A673 (cell line): ENCODE measurements at regions not wholly inside any gene's neighbourhood (a gene's known extent, or its start where the extent isn't known, plus 50 kb on each side); places are given as distances from the start of the nearest gene placed in this dataset.

ENCODE experiments used
- EZH2 ChIP-seq: fragments of 200-600 bp; sonication (generic); IDR thresholded peaks from 2 replicates; pipeline ENCODE4 v1.6.1; 2017; ENCODE audit warnings: borderline replicate concordance, low read depth, mild to moderate bottlenecking, mixed read lengths, antibody characterized with exemption, low read length; ENCODE audit not compliant: poor library complexity, severe bottlenecking
- TF ChIP-seq, protein P1 (sequence below): fragments of 300-800, 200-600 bp; sonication (generic); conservative IDR thresholded peaks from 2 replicates; pipeline ENCODE4 v1.5.1; 2017; ENCODE audit warnings: low read depth, mild to moderate bottlenecking, antibody characterized with exemption, low read length, moderate library complexity, mixed read lengths

GRCh38 chr6:112667427-112667826 lies 320.3 kb downstream of the RFPL4B start:
- TF ChIP-seq, protein P1, sequence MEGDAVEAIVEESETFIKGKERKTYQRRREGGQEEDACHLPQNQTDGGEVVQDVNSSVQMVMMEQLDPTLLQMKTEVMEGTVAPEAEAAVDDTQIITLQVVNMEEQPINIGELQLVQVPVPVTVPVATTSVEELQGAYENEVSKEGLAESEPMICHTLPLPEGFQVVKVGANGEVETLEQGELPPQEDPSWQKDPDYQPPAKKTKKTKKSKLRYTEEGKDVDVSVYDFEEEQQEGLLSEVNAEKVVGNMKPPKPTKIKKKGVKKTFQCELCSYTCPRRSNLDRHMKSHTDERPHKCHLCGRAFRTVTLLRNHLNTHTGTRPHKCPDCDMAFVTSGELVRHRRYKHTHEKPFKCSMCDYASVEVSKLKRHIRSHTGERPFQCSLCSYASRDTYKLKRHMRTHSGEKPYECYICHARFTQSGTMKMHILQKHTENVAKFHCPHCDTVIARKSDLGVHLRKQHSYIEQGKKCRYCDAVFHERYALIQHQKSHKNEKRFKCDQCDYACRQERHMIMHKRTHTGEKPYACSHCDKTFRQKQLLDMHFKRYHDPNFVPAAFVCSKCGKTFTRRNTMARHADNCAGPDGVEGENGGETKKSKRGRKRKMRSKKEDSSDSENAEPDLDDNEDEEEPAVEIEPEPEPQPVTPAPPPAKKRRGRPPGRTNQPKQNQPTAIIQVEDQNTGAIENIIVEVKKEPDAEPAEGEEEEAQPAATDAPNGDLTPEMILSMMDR: no peak
- no peak for TF ChIP-seq EZH2
